Inflammatory macrophage treated with lipopolysaccharide for 4 hours (primary cell): ENCODE measurements at regions not wholly inside any gene's neighbourhood (a gene's known extent, or its start where the extent isn't known, plus 50 kb on each side); places are given as distances from the start of the nearest gene placed in this dataset.
A peak's percentile ranks its signal among the peaks of the same experiment; 100 is the strongest.
"Not testable (repeated sequence)": the region's sequence is repeated elsewhere in the genome, so short reads cannot be mapped to it uniquely, and the experiment has no call there.

Experiments used
- DNase-seq: peaks from one replicate; pipeline ENCODE4 v3.0.0-alpha.2; 2020

DNA sequence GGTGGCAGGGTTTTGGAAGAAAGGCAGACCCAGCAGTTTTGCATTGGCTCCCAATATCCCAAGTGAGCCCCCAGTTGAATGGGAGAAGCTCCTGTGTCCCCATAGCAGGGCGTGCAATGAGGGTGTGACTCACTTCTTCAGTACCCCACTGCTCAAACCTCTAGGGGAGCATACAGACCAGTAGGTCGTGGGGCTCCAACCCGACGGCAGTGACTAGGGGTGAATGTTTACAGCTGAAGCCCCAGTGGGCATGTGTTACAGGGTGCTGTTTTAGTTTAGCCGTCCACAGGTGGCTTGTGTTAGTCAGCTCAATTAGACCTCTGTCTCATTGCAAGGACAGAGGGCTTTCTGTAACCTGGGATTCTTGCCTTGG, 564.5 kb upstream of the CNTN5 start:
- no peak for DNase-seq

DNA sequence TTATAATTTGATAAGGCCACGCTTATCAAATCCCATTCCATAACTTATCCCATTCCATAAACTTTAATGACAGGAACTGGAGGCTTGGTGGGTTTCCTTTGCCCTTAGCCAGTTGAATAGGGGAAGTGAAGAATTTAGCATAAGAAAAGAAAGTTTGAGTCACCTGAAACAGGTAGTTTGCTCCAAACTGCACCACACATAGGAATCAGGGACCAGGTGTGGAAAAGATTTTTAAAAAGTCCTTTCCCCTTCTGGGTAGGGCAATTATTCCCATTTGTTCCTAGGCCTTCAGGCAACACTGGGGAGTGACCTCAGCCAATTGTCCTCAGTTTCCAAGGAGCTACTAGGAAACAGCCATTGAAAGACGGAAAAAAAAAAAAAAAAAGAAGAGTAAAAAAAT, 525.7 kb upstream of the CNTN5 start:
- no peak for DNase-seq

DNA sequence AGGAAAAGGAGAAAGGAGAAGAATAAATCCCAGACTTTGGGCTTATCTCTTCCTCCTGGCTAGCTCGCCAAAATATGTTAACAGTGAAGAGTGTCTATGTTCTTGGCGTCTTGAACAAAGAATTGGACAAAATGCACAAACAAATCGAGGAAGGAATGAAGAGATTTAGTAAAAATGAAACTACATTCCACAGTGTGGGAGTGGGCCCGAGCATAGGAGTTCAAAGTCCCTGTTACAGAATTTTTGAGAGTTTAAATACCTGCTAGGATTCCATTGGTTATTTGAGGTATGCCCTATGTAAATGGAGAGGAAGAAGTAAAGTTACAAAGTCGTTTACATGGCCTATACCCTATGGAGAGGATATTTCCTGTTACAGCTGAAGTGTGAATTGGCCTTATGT, 525.1 kb upstream of the CNTN5 start:
- no peak for DNase-seq

DNA sequence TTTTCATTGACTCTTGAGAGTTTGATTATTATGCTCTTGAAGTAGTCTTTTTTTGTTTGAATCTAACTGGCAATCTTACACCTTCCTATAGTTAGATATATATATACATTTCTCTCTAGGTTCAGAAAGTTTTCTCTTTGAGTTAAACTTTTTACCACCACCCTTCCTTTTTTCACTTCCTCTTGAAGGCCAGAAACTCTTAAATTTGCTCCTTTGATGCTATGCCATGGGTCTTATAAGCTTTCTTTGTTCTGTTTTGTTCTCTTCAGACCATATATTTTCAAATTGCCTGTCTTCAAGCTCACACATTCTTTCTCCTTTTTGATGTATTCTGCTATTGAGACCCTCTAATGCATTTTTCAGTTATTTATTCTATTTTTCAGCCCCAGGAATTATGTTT, 513.5 kb upstream of the CNTN5 start:
- DNase-seq = no peak

DNA sequence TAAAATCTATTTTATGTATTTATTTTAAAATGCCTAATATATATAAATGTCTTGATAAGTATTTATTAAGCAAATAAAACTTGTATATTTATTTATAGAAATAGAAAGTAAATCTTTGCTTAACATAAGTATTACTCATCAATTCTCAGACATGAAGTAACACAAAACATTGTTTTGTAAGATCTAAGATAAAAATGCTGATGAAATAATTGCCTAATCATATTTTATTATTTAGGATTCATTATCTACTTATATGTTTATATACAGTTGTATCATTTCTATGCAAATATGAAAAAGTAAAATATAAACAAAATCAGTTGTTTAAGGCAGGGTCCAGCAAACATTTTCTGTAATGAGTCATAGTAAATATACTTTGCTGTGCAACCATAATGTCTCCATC, 507.8 kb upstream of the CNTN5 start:
- no peak for DNase-seq

DNA sequence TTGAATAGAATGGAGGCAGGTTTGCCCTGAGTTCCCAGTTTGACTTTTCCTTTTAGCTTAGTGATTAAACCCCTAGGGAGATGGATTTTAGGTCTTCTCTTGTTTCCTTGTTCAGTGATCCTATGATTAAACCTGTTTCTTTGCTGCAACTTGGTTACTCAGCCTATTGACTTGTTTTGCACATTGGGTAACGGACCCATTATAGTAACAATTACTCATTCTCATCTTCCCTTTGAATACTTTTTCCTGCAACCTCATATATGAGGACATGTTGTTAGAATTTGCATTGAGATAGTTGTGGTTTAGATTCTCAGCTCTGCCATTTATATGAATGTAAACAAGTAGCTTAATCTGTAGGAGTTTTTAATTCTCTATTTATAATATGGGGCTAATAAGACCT, 489.2 kb upstream of the CNTN5 start:
- no peak for DNase-seq

DNA sequence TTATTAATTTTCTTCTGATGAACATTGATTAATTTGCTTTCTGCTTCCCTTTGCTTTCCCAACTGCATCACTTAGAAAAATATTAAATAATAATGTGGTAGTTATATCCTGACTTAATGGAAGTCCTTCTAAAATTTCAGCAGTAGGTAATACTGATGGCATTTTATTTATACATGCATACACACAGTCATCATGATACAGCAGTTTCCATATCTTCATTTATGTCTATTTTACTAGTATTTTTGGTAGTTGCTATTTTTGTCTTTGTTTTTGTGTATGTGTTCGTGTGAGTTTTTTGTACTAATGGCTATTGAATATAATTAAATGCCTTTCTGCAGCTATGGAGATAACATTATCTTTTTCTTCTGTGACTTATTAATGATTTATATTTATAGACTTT, 484.7 kb upstream of the CNTN5 start:
- DNase-seq = no peak

DNA sequence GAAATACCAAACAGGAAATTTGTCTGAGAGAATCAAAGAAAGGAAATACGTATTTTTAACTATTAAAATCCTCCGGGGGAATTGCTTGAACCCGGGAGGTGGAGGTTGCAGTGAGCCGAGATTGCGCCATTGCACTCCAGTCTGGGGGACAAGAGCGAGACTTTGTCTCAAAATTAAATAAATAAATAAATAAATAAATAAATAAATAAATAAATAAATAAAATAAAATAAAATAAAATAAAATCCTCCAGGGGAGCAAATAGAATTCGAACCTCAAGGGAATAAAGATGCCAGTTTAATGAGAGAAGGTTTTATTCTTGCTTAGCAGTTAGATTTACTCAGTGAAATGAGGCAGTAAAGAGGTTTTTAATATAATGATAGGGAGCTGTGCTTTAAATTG, 482.4 kb upstream of the CNTN5 start:
- DNase-seq = not testable (repeated sequence)

DNA sequence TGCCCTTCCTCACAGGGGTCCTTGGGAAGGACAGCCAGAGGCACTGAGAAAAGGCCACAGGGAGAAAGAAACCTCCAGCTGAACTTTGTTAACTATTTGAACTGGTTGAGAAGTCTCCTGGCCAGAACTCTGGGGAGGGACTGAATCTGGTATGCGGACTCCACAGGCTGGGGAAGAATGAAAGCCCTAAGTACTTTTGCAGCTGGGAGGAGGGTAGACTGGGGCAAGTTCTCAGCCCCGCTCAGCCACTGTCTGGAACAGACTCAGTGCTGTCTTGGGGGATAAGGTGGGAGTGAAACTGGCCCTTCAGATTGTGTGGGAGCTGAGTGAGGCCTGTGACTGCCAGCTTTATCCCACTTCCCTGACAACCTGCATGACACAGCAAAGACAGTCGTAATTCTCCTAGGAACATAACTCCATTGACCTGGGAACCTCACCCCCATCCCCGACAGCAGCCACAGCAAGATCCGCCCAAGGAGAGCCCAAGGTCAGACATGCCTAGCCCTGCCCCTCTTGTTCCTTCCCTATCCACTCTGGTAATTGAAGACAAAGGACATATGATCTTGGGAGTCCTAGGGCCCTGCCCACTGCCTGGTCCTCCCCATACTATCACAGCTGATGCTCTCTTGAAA, 475.1 kb upstream of the CNTN5 start:
- no peak for DNase-seq

DNA sequence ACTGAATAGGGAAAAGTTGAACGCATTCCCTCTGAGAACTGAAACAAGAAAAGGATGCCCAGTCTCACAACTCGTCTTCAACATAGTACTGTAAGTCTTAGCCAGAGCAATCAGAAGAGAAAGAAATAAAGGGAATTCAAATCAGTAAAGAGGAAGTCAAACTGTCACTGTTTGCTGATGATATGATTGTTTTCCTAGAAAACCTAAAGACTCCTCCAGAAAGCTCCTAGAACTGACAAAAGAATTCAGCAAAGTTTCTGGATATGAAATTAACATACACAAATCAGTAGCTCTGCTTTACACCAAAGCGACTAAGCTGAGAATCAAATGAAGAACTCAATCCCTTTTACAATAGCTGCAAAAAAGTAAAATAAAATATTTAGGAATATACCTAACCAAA, 471.2 kb upstream of the CNTN5 start:
- no peak for DNase-seq

DNA sequence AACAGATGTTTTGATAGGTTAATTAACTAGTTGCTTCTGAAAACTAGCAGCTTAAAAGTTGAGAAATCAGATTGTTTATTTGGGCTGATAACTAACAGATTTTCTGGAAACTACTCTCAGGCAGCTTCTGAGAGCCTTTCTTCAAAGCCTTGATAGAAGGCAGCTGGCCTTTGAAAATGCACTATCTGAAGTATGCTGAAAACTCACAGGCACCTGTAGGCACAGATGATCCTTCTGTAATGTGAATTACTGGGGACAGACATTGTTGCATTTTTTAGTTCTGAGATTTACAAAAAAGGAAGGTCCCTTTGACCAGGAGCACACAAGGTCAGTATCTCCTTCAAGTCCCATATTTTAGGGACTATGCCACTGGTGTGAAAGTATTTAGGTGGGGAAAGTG, 460.8 kb upstream of the CNTN5 start:
- DNase-seq = no peak

DNA sequence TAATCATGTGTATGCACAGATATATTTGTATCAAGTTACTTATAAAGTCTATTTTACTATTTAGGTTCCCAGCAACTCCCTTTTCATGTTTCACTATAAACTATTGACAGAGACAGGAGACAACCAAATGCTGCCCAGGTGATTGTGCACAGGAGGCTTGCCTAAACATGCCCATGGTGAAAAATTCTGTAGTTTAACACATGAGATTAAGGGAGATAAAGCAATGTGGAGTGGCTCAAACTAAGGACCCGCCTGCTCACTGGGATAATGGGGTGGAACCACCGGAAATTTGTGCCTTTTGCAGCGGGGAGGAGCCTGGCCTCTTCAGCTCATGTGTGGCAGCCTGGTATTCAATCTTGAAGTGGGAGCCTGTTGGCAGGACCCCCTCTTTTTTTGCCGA, 459.5 kb upstream of the CNTN5 start:
- DNase-seq = no peak

DNA sequence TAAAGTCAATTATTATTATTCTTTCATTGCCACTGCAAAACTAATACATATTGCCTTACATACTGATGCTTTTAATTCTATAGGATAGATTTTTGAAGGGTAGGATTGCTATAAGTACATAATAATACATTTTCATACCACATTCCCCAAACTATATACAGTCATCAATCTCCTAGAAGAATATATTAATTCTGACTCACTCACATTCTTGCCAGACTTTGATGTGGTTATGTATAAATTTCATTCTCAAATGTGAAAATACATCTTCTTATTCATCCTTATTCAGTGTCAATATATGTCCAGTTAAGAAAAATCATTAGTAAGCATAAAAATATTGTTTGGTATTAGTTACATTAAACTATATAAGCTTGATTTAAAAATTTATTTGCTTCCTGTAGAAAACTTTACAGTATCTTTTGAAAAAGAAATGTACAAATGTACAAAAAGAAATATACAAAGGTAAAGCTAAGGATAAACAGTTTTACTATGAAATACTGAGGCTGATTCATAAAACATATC, 458.8 kb upstream of the CNTN5 start:
- no peak for DNase-seq

DNA sequence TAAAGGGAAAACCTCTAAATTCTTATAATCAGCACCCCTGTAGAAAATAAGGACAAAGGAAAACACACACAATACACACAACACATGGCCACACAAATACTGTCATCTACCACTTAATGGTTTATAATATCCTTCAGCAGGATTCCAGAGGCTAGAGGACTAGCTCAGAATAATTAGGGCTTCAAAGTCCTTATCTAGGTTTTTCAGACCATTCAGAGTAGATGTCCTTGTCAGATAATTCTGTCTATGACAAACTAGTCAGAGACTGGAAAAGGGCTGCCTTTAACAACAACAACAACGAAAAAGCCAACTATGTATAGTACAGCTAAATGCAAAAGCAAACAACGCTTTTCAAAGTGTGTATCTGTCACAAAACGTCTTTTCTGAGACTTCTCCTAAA, 456.5 kb upstream of the CNTN5 start:
- no peak for DNase-seq

DNA sequence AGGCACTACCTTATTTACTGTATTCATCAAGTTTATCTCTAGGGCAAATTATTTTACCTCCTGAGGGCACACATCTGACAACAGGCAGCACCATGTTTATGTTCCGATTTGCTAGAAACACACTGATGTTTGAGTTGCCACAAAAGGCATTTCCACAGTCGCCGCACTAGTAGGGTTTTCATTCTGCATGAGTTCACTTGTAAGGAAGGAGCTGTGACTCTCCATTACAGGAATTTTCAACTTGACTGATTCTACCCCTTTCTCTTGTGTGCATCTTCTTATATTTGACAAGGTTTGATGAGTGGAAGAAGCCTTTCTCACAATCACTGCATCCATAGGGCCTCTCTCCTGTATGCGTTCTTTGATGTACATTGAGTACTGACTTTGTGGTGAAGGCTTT, 455.9 kb upstream of the CNTN5 start:
- DNase-seq = no peak

DNA sequence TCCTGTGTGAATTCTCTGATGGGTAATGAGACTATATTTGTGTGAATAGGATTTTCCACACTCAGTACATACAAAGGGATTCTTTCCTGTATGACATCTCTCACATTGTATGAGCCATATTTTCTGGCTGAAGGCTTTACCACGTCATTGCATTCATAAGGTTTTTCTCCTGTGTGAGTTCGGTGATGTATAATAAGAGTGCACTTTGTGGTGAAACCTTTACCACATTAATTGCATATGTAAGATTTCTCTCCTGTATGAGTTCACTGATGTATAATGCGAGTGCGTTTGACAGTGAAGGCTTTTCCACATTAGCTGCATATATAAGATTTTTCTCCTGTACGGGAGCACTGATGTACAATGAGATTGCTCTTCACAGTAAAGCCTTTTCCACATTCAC, 455.4 kb upstream of the CNTN5 start:
- no peak for DNase-seq

DNA sequence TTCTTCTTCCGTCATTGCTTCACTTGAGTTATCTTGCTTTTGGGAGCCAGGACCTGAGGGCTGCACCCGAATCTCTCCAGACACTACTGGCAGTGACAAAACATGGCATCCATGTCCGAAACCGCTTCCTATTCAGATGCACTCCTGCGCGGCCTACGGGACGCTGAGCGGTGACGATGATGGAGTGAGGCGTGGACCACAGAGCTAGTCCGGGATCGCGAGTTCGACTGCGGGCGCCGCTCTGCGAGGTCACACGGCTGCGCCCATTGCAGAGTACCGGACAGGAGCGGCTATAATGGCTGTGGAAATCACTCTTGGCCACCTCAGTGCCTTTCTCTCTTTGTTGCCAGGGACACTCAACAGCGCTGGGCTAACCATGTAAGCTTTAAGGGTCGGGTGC, 453.8 kb upstream of the CNTN5 start:
- DNase-seq = no peak

DNA sequence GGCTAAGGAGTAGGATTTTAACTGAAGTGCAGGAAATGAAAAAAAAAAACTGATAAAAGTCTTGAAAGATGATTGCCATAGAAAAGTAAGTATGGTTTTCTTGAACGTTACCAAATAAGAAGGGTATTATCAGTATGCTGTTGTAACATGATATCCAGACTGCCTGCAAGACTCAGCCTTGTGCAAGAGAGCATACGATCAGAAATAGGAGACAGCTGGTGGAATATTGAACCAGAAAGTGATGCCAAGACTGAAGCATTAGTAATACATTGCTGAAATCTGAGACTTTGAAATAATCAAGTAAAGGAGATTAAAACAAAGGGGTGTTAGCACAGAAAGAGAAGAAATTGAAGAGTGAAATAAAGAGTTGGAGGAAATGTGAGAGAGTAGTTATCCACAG, 452.7 kb upstream of the CNTN5 start:
- DNase-seq = no peak

DNA sequence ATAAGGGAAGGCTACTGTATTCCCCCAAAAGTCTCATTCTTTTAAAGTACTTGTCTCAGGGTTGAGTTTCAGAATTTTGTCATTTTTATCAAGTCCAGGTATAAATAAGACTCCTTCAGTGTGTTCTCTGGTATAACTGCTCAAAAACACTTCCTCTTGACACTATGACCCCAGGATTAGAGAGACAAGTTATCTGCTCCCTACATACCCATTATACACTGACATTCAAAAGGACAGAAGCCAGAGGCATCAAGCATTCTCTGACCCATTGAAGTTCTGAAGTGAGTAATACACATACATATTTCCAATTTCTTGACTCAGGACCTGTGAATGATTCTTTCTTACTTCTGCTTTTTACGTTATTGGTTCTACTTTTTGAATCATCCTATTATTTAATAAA, 447.8 kb upstream of the CNTN5 start:
- DNase-seq = no peak

DNA sequence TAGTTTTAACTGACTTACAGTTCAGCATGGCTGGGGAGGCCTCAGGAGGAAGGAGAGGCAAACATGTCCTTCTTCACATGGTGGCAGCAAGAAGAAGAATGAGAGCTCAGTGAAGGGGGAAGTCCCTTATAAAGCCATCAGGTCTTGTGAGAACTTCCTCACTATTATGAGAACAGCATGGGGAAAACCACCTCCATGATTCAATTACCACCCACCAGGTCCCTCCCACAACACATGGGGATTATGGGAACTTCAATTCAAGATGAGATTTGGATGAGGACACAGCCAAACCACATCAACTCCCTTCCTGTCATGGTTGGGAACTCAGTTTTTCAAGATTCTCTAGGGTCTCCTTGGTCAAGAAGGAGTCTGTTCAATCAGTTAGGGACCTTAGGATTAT, 432.9 kb upstream of the CNTN5 start:
- peak; percentile 13 for DNase-seq

DNA sequence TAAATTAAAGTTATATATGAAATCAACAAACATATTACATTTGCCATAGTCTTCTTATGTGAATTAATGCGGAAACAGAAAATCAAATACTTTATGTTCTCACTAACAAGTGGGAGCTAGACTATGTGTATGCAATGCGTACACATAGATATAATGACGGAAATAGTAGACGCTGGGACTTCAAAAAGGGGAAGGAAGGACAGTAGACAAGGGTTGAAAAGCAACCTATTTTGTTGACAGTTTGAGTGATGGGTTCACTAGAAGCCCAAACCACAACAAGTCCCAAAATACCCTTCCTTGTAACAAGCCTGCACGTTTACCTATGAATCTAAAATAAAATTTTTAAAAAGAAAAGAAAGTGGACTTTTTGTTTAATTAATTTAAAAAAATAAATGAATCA, 430.8 kb upstream of the CNTN5 start:
- no peak for DNase-seq

DNA sequence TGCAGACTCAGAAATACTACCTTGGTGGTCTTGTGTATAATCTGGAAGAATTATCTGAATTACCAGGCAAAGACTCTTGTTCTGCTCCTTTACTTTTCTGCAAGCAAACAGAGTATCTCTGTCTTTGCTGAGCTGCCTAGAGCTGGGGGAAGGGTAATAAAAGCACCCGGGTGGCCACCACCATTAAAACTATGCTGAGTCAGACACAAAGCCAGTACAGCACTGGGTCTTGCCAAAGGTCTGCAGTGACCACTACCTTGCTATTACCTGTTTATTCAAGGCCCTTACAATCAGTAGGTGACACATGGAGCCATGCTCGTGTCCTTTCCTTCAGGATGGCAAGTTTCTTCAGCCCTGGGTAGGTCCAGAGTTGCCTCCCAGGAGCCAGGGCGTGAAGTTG, 420.6 kb upstream of the CNTN5 start:
- DNase-seq = no peak

DNA sequence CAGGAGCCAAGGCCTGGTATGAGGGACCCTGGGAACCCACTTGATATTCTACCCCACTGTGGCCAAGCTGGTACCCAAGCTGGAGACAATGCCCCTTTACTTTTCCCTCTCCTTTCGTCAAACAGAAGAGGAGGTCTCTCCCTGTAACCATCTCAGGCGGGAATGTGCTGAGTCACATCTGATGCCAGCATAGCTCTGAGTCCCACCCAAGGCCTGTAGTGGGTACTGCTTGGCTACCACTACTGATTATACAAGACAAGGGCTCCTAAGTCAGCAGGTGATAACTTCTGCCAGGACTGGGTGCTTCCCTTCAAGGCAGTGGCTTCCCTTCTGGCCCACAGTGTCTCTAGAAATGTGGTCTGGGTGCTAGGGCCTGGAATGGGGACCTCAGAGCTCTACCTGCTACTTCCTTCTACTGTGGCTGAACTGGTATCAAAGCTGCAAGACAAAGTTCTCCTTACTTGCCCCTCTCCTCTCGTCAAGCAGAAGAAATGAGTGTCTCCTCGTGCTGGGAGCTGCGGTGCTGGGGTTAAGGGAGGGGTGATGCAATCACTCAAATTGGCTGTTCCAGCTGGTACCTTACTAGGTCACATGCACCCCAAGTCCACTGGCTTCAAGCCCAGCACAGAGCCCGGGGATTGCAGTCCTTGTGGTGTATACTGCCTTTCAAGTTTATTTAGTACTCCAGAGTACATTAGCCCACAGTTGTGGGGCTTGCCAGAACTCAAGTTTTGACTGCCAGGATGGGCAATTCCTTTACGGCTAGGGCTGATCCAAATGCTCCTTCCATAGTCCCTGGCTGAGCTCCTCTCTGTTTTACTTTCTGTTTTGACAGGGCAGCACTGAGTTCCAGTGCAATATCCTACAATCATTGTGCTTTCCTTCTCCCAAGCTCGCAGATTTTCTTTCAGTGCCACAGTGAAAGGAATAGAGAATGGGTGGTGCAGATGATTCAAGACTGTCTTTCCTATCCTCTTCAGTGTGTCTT, 419.7 kb upstream of the CNTN5 start:
- DNase-seq = no peak

DNA sequence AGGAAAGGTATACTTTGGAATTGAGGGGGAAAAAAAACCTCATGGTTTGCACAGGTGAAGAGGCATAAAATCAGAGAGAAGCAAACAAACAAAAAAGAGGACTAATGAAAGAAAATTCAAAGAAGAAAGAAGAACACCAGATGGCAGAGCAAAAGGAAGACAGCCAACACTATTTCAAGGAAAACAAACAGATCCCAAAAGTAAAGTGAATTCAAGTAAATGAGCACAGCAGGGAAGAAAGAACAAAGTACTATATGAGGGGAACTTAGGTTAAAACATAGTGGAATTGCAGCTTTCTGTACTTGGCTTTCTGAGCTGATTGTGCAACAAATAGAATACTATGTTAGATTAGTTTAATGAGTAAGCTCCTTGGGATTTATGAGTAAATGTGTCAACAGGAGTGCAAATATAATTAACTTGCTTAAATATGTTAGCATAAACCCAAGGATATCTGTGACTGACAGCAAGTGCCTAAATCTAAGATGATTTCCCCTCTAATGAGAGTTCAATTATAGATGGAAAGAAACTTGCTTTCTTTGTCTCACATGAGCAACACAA, 404.6 kb upstream of the CNTN5 start:
- no peak for DNase-seq
